ENCODE measurements at regions not wholly inside any gene's neighbourhood (a gene's known extent, or its start where the extent isn't known, plus 50 kb on each side); places are given as distances from the start of the nearest gene placed in this dataset.

GRCh38 chr3:20898962-20899361 is 713.0 kb upstream of the SGO1 start:
- BruUV-seq (replicated peaks) = no TSS peak
- intact Hi-C loops (cut with micrococcal nuclease) = no loop called here
- CTCF ChIA-PET = interaction anchor here (0.6 kb wide), 1 partner anchor 265 kb away, joined by 4 read pairs; no protein-coding TSS in a partner anchor
- POLR2A ChIA-PET = interaction anchor here (0.6 kb wide), 1 partner anchor 216 kb away, joined by 3 read pairs; no protein-coding TSS in a partner anchor
- Mint-ChIP-seq H3K27ac (ENCODE audit: low read depth, unreplicated experiment) (no peak overlapping the region), H3K36me3 (ENCODE audit: insufficient read depth, unreplicated experiment) (no peaks in the 10 kb centered on the region), H3K4me3 (ENCODE audit: unreplicated experiment) (no peak overlapping the region), H3K4me1 (ENCODE audit: insufficient read depth, unreplicated experiment) (no peaks in the 10 kb centered on the region), H3K27me3 (ENCODE audit: insufficient read depth, unreplicated experiment) (no peaks in the 10 kb centered on the region), H3K9me3 (ENCODE audit: unreplicated experiment) (no peaks in the 10 kb centered on the region)
- no peak for DNase-seq (ENCODE audit: unreplicated experiment)
- TF ChIP-seq CTCF (IDR thresholded peaks at IDR 0.05; ENCODE audit: unreplicated experiment) = no peak

GRCh38 chr3:20890111-20890519 is 704.1 kb upstream of the SGO1 start:
- no TSS peak for BruUV-seq (replicated peaks)
- CTCF ChIA-PET = interaction anchor here (0.6 kb wide), 2 partner anchors 10 to 1223 kb away, joined by 3 to 5 read pairs; no protein-coding TSS in a partner anchor
- DNase-seq (ENCODE audit: unreplicated experiment) = no peak
- H3K27ac Mint-ChIP-seq (ENCODE audit: low read depth, unreplicated experiment) = no peak overlapping the region
- no peaks in the 10 kb centered on the region for H3K4me1 Mint-ChIP-seq (ENCODE audit: insufficient read depth, unreplicated experiment)
- H3K9me3 Mint-ChIP-seq (ENCODE audit: unreplicated experiment) = no peaks in the 10 kb centered on the region
- no peaks in the 10 kb centered on the region for H3K27me3 Mint-ChIP-seq (ENCODE audit: insufficient read depth, unreplicated experiment)
- H3K4me3 Mint-ChIP-seq (ENCODE audit: unreplicated experiment) = no peak overlapping the region
- no peaks in the 10 kb centered on the region for H3K36me3 Mint-ChIP-seq (ENCODE audit: insufficient read depth, unreplicated experiment)
- POLR2A ChIA-PET = no interaction called here
- intact Hi-C loops (cut with micrococcal nuclease) = no loop called here
- TF ChIP-seq CTCF (IDR thresholded peaks at IDR 0.05; ENCODE audit: unreplicated experiment) = no peak

- no peak for DNase-seq (ENCODE audit: unreplicated experiment)
- Mint-ChIP-seq H3K4me1 (ENCODE audit: insufficient read depth, unreplicated experiment) (no peaks in the 10 kb centered on the region), H3K9me3 (ENCODE audit: unreplicated experiment) (no peaks in the 10 kb centered on the region), H3K27me3 (ENCODE audit: insufficient read depth, unreplicated experiment) (no peaks in the 10 kb centered on the region), H3K36me3 (ENCODE audit: insufficient read depth, unreplicated experiment) (peaks cover 7% of the 10 kb centered on the region), H3K4me3 (ENCODE audit: unreplicated experiment) (no peak overlapping the region), H3K27ac (ENCODE audit: low read depth, unreplicated experiment) (no peak overlapping the region)
- ChIA-PET POLR2A (no interaction called here), CTCF (interaction anchor here (0.6 kb wide), 1 partner anchor 13 kb away, joined by 3 read pairs; no protein-coding TSS in a partner anchor)
- BruUV-seq (replicated peaks) = no TSS peak
- no peak for TF ChIP-seq CTCF (IDR thresholded peaks at IDR 0.05; ENCODE audit: unreplicated experiment)
- intact Hi-C loops (cut with micrococcal nuclease) = no loop called here
Observed at GRCh38 chr3:20878691-20879090, 692.7 kb upstream of the SGO1 start.

- intact Hi-C loops (cut with micrococcal nuclease) = no loop called here
- Mint-ChIP-seq H3K4me3 (ENCODE audit: unreplicated experiment) (no peak overlapping the region), H3K36me3 (ENCODE audit: insufficient read depth, unreplicated experiment) (peaks cover 7% of the 10 kb centered on the region), H3K9me3 (ENCODE audit: unreplicated experiment) (no peaks in the 10 kb centered on the region), H3K4me1 (ENCODE audit: insufficient read depth, unreplicated experiment) (no peaks in the 10 kb centered on the region), H3K27ac (ENCODE audit: low read depth, unreplicated experiment) (no peak overlapping the region), H3K27me3 (ENCODE audit: insufficient read depth, unreplicated experiment) (no peaks in the 10 kb centered on the region)
- TF ChIP-seq CTCF (IDR thresholded peaks at IDR 0.05; ENCODE audit: unreplicated experiment) = no peak
- no peak for DNase-seq (ENCODE audit: unreplicated experiment)
- no TSS peak for BruUV-seq (replicated peaks)
- POLR2A ChIA-PET = no interaction called here
- CTCF ChIA-PET = no interaction called here
Observed at GRCh38 chr3:20873235-20873634, 687.2 kb upstream of the SGO1 start.
